GM20431 (cell line): ENCODE measurements at regions not wholly inside any gene's neighbourhood (a gene's known extent, or its start where the extent isn't known, plus 50 kb on each side); places are given as distances from the start of the nearest gene placed in this dataset.
"Not testable (repeated sequence)": the region's sequence is repeated elsewhere in the genome, so short reads cannot be mapped to it uniquely, and the experiment has no call there.

Experiments used
- in situ Hi-C: fragments of 300-500 bp; cut with MseI, MboI; formaldehyde crosslinking; loops from one replicate; pipeline ENCODE4 v1.15.0; 2020; ENCODE audit warnings: low sequenced_read_pairs; ENCODE audit not compliant: unreplicated experiment

GRCh38 chr6:50318536-50318935, 268.8 kb upstream of the DEFB112 start:
- in situ Hi-C loops = no loop called here

DNA sequence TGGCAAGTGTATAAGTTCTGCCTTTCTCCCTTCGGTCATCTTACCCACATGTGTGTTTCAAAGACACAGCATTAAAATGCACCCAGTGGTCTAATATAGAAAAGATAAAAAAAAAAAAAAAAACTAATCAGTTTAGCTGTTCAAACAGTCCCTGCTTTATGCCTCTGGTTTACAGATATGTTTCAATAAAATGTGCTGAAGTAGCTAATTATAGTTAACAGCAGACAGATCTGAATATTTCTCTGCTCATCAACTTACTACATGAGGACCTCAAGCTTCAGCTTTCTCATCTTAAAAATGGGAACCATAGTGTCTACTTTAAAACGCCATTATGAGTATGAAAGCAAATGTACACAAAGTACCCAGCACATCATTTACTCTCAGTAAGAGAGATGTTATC, 280.6 kb upstream of the DEFB112 start:
- in situ Hi-C loops = no loop called here

- in situ Hi-C loops = no loop called here
Measured at GRCh38 chr6:50330963-50331362, 281.2 kb upstream of the DEFB112 start.

- in situ Hi-C loops = no loop called here
Measured at GRCh38 chr6:50333696-50334095, 284.0 kb upstream of the DEFB112 start.

DNA sequence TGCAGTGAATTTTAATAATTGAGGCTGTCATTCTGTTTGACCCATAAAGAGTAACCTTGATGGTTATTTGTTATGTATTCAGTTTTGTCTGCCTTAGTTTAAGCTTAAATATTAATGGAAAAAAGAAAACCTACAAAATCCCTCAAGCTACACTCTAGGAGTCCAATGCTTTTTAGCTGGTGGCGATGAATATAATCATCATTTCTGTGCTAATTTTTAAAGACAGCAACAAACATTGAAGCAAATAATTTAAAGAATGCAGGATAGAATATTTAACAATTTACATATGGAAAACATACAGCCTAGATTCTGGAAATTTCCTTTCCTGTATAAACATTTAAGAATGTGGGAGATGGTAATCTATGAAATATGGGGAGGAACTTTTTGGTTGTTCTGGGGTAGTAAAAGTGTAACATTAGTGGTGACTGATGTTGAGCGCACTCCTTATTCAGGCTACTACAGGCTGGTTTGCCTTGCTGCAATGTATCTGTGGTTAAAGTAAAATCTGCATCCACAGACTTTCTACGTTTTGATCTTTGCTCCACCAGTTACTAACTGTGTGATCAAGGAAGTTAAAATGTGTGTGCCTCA, 287.9 kb upstream of the DEFB112 start:
- in situ Hi-C loops = no loop called here

DNA sequence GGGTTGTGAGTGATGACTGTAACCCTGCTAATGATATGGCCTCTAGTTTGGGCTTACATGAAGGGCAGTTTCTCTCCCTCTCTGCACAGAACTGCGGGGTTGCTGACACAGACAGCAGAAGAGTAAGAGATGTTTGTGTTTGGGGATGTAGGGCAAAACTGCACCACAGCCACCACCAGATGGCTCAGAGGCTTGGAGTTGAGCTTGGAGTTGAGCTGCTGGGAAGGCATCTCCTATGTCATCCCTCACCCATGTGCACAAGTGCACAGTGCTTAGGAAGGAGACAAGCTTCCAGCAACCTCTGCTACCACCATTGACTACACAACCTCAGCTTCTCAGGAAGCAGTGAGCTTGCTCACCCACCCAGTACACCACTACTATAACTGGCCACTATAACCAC, 303.9 kb upstream of the DEFB112 start:
- in situ Hi-C loops = no loop called here

- in situ Hi-C loops = no loop called here
Measured at GRCh38 chr6:50358113-50358512, 308.4 kb upstream of the DEFB112 start.

GRCh38 chr6:50361641-50362331, 312.1 kb upstream of the DEFB112 start:
- in situ Hi-C loops = no loop called here

- in situ Hi-C loops = no loop called here
Measured at GRCh38 chr6:50362706-50363105, 313.0 kb upstream of the DEFB112 start.

DNA sequence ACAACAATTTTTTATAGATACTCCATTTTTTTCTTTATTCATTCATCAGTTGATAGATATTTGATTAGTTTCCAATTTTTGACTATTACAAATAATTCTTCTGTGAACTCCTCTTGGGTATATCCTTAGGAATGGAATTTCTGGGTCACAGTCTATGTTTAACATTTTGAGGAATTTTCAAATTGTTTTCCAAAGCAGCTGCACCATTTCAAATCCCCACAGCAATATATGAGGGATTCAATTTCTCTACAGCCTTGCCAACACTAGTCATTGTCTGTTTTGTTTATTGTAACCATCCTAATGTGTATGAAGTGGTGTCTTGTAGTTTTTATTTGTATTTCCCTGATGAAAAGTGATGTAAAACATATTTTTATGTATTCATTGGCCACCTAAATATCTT, 320.3 kb upstream of the DEFB112 start:
- in situ Hi-C loops = no loop called here

DNA sequence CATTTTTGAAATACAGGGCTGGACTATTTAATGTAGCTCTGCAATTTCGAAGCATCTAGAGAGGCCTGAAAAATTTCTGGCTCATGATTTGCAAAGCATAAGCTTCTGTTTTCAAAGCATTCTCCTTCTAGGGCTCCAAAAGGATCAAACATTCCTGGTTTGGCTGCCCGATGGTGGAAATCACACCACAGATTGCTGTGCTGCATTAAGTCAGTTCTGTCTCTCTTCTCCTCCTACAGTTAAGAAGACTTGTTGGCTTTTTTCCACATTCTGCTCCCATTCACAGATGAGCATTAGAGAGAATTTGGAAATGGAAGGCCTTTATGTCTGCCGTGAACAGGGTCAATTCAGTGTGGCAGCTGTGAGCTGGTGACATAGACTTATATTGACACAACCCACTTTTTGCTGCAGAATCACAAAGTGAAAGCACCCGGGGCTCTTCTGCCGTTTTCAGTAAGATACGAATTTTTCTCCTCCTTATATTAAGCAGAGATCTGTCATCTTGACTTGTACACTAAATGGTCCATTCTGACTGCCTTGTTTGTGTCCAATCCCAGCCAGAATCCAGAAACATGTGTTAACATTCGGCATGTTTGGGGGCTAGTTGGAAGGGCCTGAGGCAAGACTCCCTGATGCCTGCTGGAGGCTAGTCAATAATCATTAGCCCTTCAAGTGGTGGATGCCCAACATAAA, 330.8 kb upstream of the DEFB112 start:
- in situ Hi-C loops = no loop called here

GRCh38 chr6:50381099-50381415, 331.3 kb upstream of the DEFB112 start:
- in situ Hi-C loops = no loop called here

DNA sequence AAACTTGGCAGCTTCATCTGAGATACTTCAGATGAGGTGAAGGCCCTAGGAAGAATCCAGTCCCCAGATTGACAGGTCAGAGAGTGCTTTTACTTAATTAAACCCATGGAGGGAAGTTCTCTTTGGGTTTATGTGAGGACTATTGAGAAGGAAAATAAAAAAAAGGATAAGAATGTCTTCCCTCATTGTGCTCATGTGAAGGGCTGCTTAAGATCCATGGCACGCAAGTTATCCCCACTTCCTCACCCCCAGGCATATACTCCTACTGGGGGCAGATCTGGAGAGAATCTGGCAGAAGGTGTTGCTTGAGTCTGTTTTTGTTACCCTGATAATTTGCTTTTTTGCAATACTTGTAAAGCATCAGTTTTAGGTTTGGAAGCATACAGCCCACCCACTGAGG, 322.9 kb upstream of the TFAP2D start:
- in situ Hi-C loops = no loop called here

GRCh38 chr6:50394139-50394538, 319.2 kb upstream of the TFAP2D start:
- in situ Hi-C loops = not testable (repeated sequence)

- in situ Hi-C loops = no loop called here
Measured at GRCh38 chr6:50404643-50405042, 308.7 kb upstream of the TFAP2D start.

GRCh38 chr6:50410579-50410978, 302.7 kb upstream of the TFAP2D start:
- in situ Hi-C loops = no loop called here

DNA sequence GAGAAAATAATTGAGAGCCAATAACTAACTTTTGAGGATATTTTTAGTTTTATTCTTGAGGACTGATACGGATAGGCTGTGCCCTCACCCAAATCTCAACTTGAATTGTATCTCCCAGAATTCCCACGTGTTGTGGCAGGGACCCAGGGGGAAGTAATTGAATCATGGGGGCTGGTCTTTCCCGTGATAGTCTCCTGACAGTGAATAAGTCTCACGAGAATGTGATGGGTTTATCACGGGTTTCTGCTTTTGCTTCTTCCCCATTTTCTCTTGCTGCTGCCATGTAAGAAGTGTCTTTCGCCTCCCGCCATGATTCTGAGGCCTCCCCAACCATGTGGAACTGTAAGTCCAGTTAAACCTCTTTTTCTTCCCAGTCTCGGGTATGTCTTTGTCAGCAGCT, 292.3 kb upstream of the TFAP2D start:
- in situ Hi-C loops = not testable (repeated sequence)

DNA sequence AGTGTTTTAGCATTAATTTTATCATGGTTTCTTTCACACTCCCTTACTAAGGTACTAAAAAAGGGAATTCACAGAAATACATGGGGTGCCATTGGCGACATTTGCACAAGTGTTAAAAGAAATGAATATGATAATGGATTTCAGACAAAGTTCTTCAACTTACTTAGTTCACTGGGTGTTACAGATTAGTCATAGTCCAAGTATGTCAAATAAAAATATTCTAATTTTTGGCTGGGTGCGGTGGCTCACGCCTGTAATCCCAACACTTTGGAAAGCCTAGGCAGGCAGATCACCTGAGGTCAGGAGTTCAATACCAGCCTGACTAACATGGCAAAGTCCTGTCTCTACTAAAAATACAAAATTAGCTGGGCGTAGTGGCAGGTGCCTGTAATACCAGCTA, 286.1 kb upstream of the TFAP2D start:
- in situ Hi-C loops = no loop called here

DNA sequence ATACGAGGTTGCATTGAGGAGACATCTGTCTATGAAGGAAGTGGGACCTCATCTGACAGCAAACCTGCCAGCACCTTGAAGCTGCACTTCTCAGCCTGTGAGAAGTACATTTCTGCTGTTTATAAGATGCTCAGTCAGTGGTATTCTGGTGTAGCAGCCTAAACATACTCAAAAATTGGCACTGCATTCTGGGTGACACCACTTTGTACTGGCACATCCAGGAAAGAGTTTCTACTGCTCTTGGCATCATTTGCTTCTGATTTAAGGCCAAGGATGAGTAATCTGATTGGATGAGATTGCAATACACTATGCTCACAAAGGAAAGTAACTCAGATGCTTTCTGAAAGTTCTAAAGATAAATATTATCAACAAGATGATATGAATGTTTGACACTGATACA, 275.4 kb upstream of the TFAP2D start:
- in situ Hi-C loops = no loop called here

GRCh38 chr6:50442531-50443040, 270.7 kb upstream of the TFAP2D start:
- in situ Hi-C loops = no loop called here

GRCh38 chr6:50443144-50443543, 270.2 kb upstream of the TFAP2D start:
- in situ Hi-C loops = no loop called here

GRCh38 chr6:50449128-50449527, 264.2 kb upstream of the TFAP2D start:
- in situ Hi-C loops = no loop called here
